GM13976 (cell line): ENCODE measurements at regions not wholly inside any gene's neighbourhood (a gene's known extent, or its start where the extent isn't known, plus 50 kb on each side); places are given as distances from the start of the nearest gene placed in this dataset.
A peak's percentile ranks its signal among the peaks of the same experiment; 100 is the strongest.

Experiments used
- DNase-seq: peaks from one replicate; pipeline ENCODE4 v3.0.0; 2012; ENCODE audit warnings: low spot score
- CTCF ChIP-seq: IDR thresholded peaks from 2 replicates; pipeline ENCODE4 v1.5.1; 2012; ENCODE audit warnings: borderline replicate concordance, mild to moderate bottlenecking; ENCODE audit not compliant: insufficient read depth; ENCODE audit errors: extremely low read depth, missing control alignments, control extremely low read depth
- in situ Hi-C: fragments of 300-500 bp; cut with MboI; formaldehyde crosslinking; loops from one replicate; pipeline ENCODE4 v1.12.0; 2022; ENCODE audit warnings: low sequenced_read_pairs, mixed read lengths, inconsistent platforms; ENCODE audit not compliant: unreplicated experiment

- DNase-seq, result no peak
- no peak for TF ChIP-seq CTCF
- in situ Hi-C loops, result no loop called here
Observed at GRCh38 chr5:158385982-158386381, 527.0 kb upstream of the CLINT1 start.

GRCh38 chr5:158384535-158385481, 525.9 kb upstream of the CLINT1 start:
- no peak for TF ChIP-seq CTCF
- in situ Hi-C loops, result no loop called here
- DNase-seq, result no peak

GRCh38 chr5:158383486-158383885, 524.5 kb upstream of the CLINT1 start:
- TF ChIP-seq CTCF, result no peak
- DNase-seq, result no peak
- in situ Hi-C loops, result no loop called here

GRCh38 chr5:158382473-158382872, 523.5 kb upstream of the CLINT1 start:
- TF ChIP-seq CTCF, result no peak
- peak; percentile 36 for DNase-seq
- in situ Hi-C loops, result no loop called here

DNA sequence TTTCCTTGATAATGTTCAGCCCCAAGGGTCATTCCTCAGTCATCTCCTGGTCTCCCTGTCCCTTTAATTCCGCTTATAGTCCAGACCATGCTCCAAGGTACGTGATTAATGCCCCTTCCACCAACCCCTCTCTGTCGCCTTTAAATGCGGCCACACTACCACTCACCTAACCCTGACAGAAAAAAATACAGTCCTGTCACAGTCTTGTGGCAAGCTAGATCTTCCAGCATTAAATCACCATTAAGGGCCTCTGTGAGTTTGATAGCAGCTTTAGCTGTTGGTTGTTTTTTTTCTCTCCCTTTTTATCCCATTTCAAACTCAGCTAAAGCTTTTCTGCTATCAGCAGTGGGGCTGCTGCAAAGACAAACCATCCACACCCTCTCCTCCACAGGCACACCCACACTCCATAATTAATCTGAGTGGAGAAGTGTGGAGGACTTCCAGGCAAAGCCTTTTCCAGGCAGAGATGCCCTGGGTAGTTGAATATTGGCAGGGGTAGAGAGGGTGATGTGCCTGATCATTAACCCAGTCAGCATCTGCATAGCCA, 522.7 kb upstream of the CLINT1 start:
- in situ Hi-C loops, result no loop called here
- no peak for DNase-seq

DNA sequence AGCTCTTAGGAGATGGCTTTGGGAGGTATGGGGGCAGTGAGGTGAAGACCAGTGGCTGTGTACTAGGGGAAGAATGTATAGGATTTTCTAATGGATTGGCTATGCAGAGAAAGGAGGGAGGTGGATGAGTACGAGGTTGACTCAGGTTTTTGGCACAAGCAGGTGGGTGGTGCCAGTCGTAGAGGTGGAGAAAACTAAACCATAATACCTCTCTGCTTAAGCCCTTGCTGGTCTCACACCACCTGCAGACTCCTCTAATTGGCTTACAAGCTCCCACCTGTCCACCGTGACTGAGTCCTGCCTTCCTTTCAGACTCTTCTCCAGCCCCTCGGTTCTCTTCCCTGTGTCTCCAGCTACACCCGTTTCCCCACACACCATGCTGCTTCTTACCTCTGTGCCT, 521.7 kb upstream of the CLINT1 start:
- no peak for DNase-seq
- in situ Hi-C loops, result no loop called here
- TF ChIP-seq CTCF, result no peak

More for the DNA sequence above, 522.7 kb upstream of the CLINT1 start:
- TF ChIP-seq CTCF, result no peak
